ENCODE measurements at regions not wholly inside any gene's neighbourhood (a gene's known extent, or its start where the extent isn't known, plus 50 kb on each side); places are given as distances from the start of the nearest gene placed in this dataset.

- Histone ChIP-seq H3K4me1 (ENCODE audit: control insufficient read depth in 1 of 2, low read depth in 2 of 2) (no peaks in the 10 kb centered on the region), H3K27ac (no peak overlapping the region), H3K27me3 (replicated peaks; ENCODE audit: insufficient read depth) (no peaks in the 10 kb centered on the region), H3K36me3 (no peaks in the 10 kb centered on the region), H3K9me3 (no peaks in the 10 kb centered on the region), H3K4me3 (no peak overlapping the region)
- ATAC-seq (ENCODE audit: insufficient number of reproducible peaks, low FRiP score, low read depth): no peak
- no peak for DNase-seq (ENCODE audit: low spot score)
- TF ChIP-seq CTCF (IDR thresholded peaks at IDR 0.05): no peak
Measured at GRCh38 chr6:76593668-76594067, 521.2 kb upstream of the IMPG1 start.

- no peak overlapping the region for H3K27ac ChIP-seq
- TF ChIP-seq CTCF (IDR thresholded peaks at IDR 0.05): no peak
- no peaks in the 10 kb centered on the region for H3K27me3 ChIP-seq (replicated peaks; ENCODE audit: insufficient read depth)
- DNase-seq (ENCODE audit: low spot score) (no peak), ATAC-seq (ENCODE audit: insufficient number of reproducible peaks, low FRiP score, low read depth) (no peak)
- H3K36me3 ChIP-seq: no peaks in the 10 kb centered on the region
- no peak overlapping the region for H3K4me3 ChIP-seq
- no peaks in the 10 kb centered on the region for H3K9me3 ChIP-seq
- H3K4me1 ChIP-seq (ENCODE audit: control insufficient read depth in 1 of 2, low read depth in 2 of 2): no peaks in the 10 kb centered on the region
Measured at GRCh38 chr6:76592566-76592965, 520.1 kb upstream of the IMPG1 start.

GRCh38 chr6:76587271-76587670 is 514.8 kb upstream of the IMPG1 start:
- TF ChIP-seq CTCF (IDR thresholded peaks at IDR 0.05): no peak
- Histone ChIP-seq H3K4me3 (no peak overlapping the region), H3K9me3 (no peaks in the 10 kb centered on the region)

GRCh38 chr6:76584121-76584520 is 511.7 kb upstream of the IMPG1 start:
- H3K4me1 ChIP-seq (ENCODE audit: control insufficient read depth in 1 of 2, low read depth in 2 of 2): no peaks in the 10 kb centered on the region
- ATAC-seq (ENCODE audit: insufficient number of reproducible peaks, low FRiP score, low read depth): no peak
- H3K27me3 ChIP-seq (replicated peaks; ENCODE audit: insufficient read depth): no peaks in the 10 kb centered on the region
- TF ChIP-seq CTCF (IDR thresholded peaks at IDR 0.05): no peak
- DNase-seq (ENCODE audit: low spot score): no peak
- H3K36me3 ChIP-seq: no peaks in the 10 kb centered on the region
- no peaks in the 10 kb centered on the region for H3K9me3 ChIP-seq
- H3K27ac ChIP-seq: no peak overlapping the region
- no peak overlapping the region for H3K4me3 ChIP-seq

More at GRCh38 chr6:76587271-76587670, 514.8 kb upstream of the IMPG1 start:
- ATAC-seq (ENCODE audit: insufficient number of reproducible peaks, low FRiP score, low read depth): no peak
- no peaks in the 10 kb centered on the region for H3K4me1 ChIP-seq (ENCODE audit: control insufficient read depth in 1 of 2, low read depth in 2 of 2)
- no peaks in the 10 kb centered on the region for H3K27me3 ChIP-seq (replicated peaks; ENCODE audit: insufficient read depth)
- no peaks in the 10 kb centered on the region for H3K36me3 ChIP-seq
- no peak for DNase-seq (ENCODE audit: low spot score)
- no peak overlapping the region for H3K27ac ChIP-seq

GRCh38 chr6:76578746-76579145 is 506.3 kb upstream of the IMPG1 start:
- no peak for TF ChIP-seq CTCF (IDR thresholded peaks at IDR 0.05)
- no peak overlapping the region for H3K27ac ChIP-seq
- no peaks in the 10 kb centered on the region for H3K27me3 ChIP-seq (replicated peaks; ENCODE audit: insufficient read depth)
- no peaks in the 10 kb centered on the region for H3K9me3 ChIP-seq
- H3K36me3 ChIP-seq: no peaks in the 10 kb centered on the region
- DNase-seq (ENCODE audit: low spot score) (no peak), ATAC-seq (ENCODE audit: insufficient number of reproducible peaks, low FRiP score, low read depth) (no peak)
- no peak overlapping the region for H3K4me3 ChIP-seq
- H3K4me1 ChIP-seq (ENCODE audit: control insufficient read depth in 1 of 2, low read depth in 2 of 2): no peaks in the 10 kb centered on the region

Measured in thoracic aorta (tissue), 2 donors.